ENCODE measurements at regions not wholly inside any gene's neighbourhood (a gene's known extent, or its start where the extent isn't known, plus 50 kb on each side); places are given as distances from the start of the nearest gene placed in this dataset.

- H3K27ac ChIP-seq: no peak overlapping the region
- H3K27me3 ChIP-seq: no peaks in the 10 kb centered on the region
- 85 to 96% methylated on average over 3 of the region's 3 CpGs for WGBS, 2 donors
- H3K4me3 ChIP-seq: no peak overlapping the region
- no peak for TF ChIP-seq EP300 (IDR thresholded peaks at IDR 0.05)
- no peak for TF ChIP-seq CTCF (IDR thresholded peaks at IDR 0.05)
- no peak for TF ChIP-seq POLR2A (IDR thresholded peaks at IDR 0.05)
- no peak for DNase-seq (ENCODE audit: low spot score in 2 of 2)
- peaks cover 0 to 10% (median 0%) of the 10 kb centered on the region in 4 donors for H3K9me3 ChIP-seq
- H3K36me3 ChIP-seq: no peaks in the 10 kb centered on the region
- H3K4me1 ChIP-seq: no peaks in the 10 kb centered on the region
Observed at GRCh38 chr4:57378766-57379165, 268.6 kb upstream of the IGFBP7 start.

DNA sequence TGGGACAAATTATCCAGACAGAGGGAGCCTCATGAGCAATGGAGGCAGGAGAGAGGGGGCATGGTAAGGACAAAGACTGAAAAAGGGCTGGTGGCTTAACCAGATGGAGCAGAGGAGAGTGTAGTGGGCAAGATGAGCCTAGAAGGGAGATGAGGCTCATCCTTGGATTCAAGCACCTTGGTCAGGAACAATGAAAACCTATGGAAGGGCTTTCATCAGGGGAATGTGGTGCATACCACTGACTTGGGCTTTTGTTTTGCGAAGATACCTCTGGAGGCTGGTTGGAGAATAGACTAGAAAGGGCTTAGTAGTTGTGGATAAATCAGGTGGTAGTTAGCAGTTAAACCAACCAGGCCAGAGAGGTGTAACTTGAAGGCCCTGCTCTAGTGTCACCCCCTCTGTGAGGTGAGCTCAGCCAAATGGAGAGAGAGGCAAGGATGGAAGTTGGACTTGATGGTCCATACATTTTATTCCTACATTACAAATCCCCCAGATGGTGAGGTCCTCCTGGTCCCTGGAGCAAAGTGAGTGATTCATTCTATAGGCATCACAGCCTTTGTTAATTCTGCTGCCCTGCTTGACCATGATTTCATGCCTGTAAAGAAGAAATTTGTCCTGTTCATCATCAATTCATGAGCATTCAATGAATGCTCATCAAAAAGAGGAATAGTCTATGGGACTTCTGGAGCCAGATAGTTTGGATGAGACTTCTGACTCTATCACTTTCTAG is 264.8 kb upstream of the IGFBP7 start:
- no peak for DNase-seq (ENCODE audit: low spot score in 2 of 2)
- Histone ChIP-seq H3K4me1 (no peaks in the 10 kb centered on the region), H3K4me3 (no peak overlapping the region), H3K27ac (no peak overlapping the region), H3K27me3 (no peaks in the 10 kb centered on the region), H3K36me3 (no peaks in the 10 kb centered on the region), H3K9me3 (peaks cover 0 to 9% (median 0%) of the 10 kb centered on the region in 4 donors)
- no peak for TF ChIP-seq EP300 (IDR thresholded peaks at IDR 0.05)
- TF ChIP-seq CTCF (IDR thresholded peaks at IDR 0.05): no peak
- no peak for TF ChIP-seq POLR2A (IDR thresholded peaks at IDR 0.05)
- 100% methylated on average over 1 of the region's 1 CpG for WGBS, 2 donors

GRCh38 chr4:57373991-57374390 is 263.8 kb upstream of the IGFBP7 start:
- TF ChIP-seq EP300 (IDR thresholded peaks at IDR 0.05): no peak
- no peak for TF ChIP-seq CTCF (IDR thresholded peaks at IDR 0.05)
- no peak for TF ChIP-seq POLR2A (IDR thresholded peaks at IDR 0.05)
- WGBS, 2 donors: 57 to 65% methylated on average over 1 of the region's 1 CpG
- no peak overlapping the region for H3K27ac ChIP-seq
- H3K27me3 ChIP-seq: no peaks in the 10 kb centered on the region
- no peaks in the 10 kb centered on the region for H3K36me3 ChIP-seq
- H3K4me3 ChIP-seq: no peak overlapping the region
- H3K9me3 ChIP-seq: peaks cover 0 to 9% (median 0%) of the 10 kb centered on the region in 4 donors
- no peak for DNase-seq (ENCODE audit: low spot score in 2 of 2)
- no peaks in the 10 kb centered on the region for H3K4me1 ChIP-seq

GRCh38 chr4:57371671-57372070 is 261.5 kb upstream of the IGFBP7 start:
- 88 to 94% methylated on average over 4 of the region's 4 CpGs for WGBS, 2 donors
- Histone ChIP-seq H3K36me3 (no peaks in the 10 kb centered on the region), H3K4me1 (no peaks in the 10 kb centered on the region), H3K9me3 (peaks cover 0 to 9% (median 0%) of the 10 kb centered on the region in 4 donors), H3K27ac (no peak overlapping the region), H3K4me3 (no peak overlapping the region), H3K27me3 (no peaks in the 10 kb centered on the region)
- TF ChIP-seq EP300 (IDR thresholded peaks at IDR 0.05): no peak
- no peak for TF ChIP-seq POLR2A (IDR thresholded peaks at IDR 0.05)
- no peak for TF ChIP-seq CTCF (IDR thresholded peaks at IDR 0.05)
- DNase-seq (ENCODE audit: low spot score in 2 of 2): no peak

- no peak for DNase-seq (ENCODE audit: low spot score in 2 of 2)
- Histone ChIP-seq H3K4me1 (no peaks in the 10 kb centered on the region), H3K27me3 (no peaks in the 10 kb centered on the region), H3K27ac (no peak overlapping the region), H3K36me3 (no peaks in the 10 kb centered on the region), H3K9me3 (peaks cover 0 to 6% (median 0%) of the 10 kb centered on the region in 4 donors), H3K4me3 (no peak overlapping the region)
- no peak for TF ChIP-seq EP300 (IDR thresholded peaks at IDR 0.05)
- no peak for TF ChIP-seq POLR2A (IDR thresholded peaks at IDR 0.05)
- no peak for TF ChIP-seq CTCF (IDR thresholded peaks at IDR 0.05)
- WGBS, 2 donors: 78% methylated on average over 3 of the region's 3 CpGs
Observed at GRCh38 chr4:57370691-57371090, 260.5 kb upstream of the IGFBP7 start.
